ENCODE measurements at regions not wholly inside any gene's neighbourhood (a gene's known extent, or its start where the extent isn't known, plus 50 kb on each side); places are given as distances from the start of the nearest gene placed in this dataset.

GRCh38 chr7:97450516-97450915 lies 281.4 kb upstream of the TAC1 start:
- Histone ChIP-seq H3K9ac (replicated peaks in 1 of 4; ENCODE audit: extremely low read depth in 1 of 4, low read depth in 3 of 4, low read length in 3 of 4) (no peak overlapping the region), H2AK5ac (ENCODE audit: low read depth, low read length) (no peak overlapping the region), H3K23ac (ENCODE audit: insufficient read length) (no peak overlapping the region), H2BK5ac (ENCODE audit: low read depth, low read length) (no peak overlapping the region), H2BK15ac (ENCODE audit: low read length) (no peak overlapping the region), H3K79me2 (ENCODE audit: control insufficient read depth in 1 of 2, insufficient read depth in 2 of 2, low read length in 2 of 2) (no peaks in the 10 kb centered on the region), H3K79me1 (ENCODE audit: low read depth, low read length) (no peaks in the 10 kb centered on the region), H3K4me3 (ENCODE audit: extremely low read depth in 1 of 4, insufficient read depth in 2 of 4, low read depth in 3 of 4, low read length in 4 of 4) (no peak overlapping the region), H2BK120ac (replicated peaks; ENCODE audit: low read depth, low read length) (no peak overlapping the region), H3K9me3 (ENCODE audit: insufficient read depth in 2 of 2, low read depth in 1 of 2, low read length in 1 of 2) (no peaks in the 10 kb centered on the region), H2AFZ (ENCODE audit: low read length) (no peak overlapping the region), H2BK12ac (ENCODE audit: low read depth, low read length) (no peak overlapping the region), H4K5ac (ENCODE audit: insufficient read length, low read depth, low read length) (no peak overlapping the region), H4K8ac (ENCODE audit: extremely low read depth, insufficient read depth, low read length) (no peak overlapping the region), H3K18ac (ENCODE audit: extremely low read depth, low read length) (no peak overlapping the region), H3K27me3 (replicated peaks in 1 of 4; ENCODE audit: control insufficient read depth in 3 of 4, extremely low read depth in 1 of 4, insufficient read depth in 3 of 4, low read length in 3 of 4) (no peaks in the 10 kb centered on the region), H3K4me2 (ENCODE audit: insufficient read depth in 1 of 2, low read depth in 2 of 2, low read length in 2 of 2) (no peak overlapping the region), H3K4me1 (replicated peaks in 1 of 4; ENCODE audit: control insufficient read depth in 3 of 4, insufficient read depth in 4 of 4, low read length in 3 of 4) (no peaks in the 10 kb centered on the region), H4K91ac (replicated peaks; ENCODE audit: insufficient read length, low read length) (no peak overlapping the region), H3K23me2 (ENCODE audit: low read depth, low read length) (no peaks in the 10 kb centered on the region), H3K56ac (replicated peaks; ENCODE audit: insufficient read length, low read depth, low read length) (no peak overlapping the region), H3K4ac (replicated peaks; ENCODE audit: insufficient read length, low read depth, low read length) (no peak overlapping the region), H3K14ac (ENCODE audit: insufficient read length) (no peak overlapping the region), H2BK20ac (ENCODE audit: low read length) (no peak overlapping the region), H3K27ac (ENCODE audit: low read depth, low read length) (no peak overlapping the region), H3K36me3 (ENCODE audit: control insufficient read depth in 2 of 4, insufficient read depth in 4 of 4, low read length in 3 of 4) (no peaks in the 10 kb centered on the region), H4K20me1 (replicated peaks in 1 of 2; ENCODE audit: control insufficient read depth in 1 of 2, insufficient read depth in 2 of 2, low read length in 2 of 2) (no peaks in the 10 kb centered on the region)
- ChIA-PET POLR2A (ENCODE audit: partially characterized antibody) (no interaction called here), CTCF (ENCODE audit: partially characterized antibody) (no interaction called here)
- 75% methylated on average over 1 of the region's 1 CpG; no CpG with 5 or more reads in 1 of the 2 experiments for WGBS, 2 experiments (ENCODE audit: extremely low coverage in 1 of 2, insufficient coverage in 1 of 2, insufficient read length in 1 of 2, insufficient replicate concordance in 2 of 2, low coverage in 1 of 2, low lambda C conversion rate in 2 of 2, missing lambda C conversion rate in 1 of 2)
- DNase-seq (ENCODE audit: low read depth in 1 of 2, low spot score in 2 of 2) (no peak), FAIRE-seq (no peak)
- TF ChIP-seq EP300 (IDR thresholded peaks at IDR 0.05; ENCODE audit: borderline replicate concordance in 1 of 2, low read depth in 2 of 2, low read length in 2 of 2) (no peak), RFX5 (IDR thresholded peaks at IDR 0.05; ENCODE audit: borderline replicate concordance, low read depth, low read length) (no peak), SRF (IDR thresholded peaks at IDR 0.05; ENCODE audit: low read depth, low read length) (no peak), SIX5 (IDR thresholded peaks at IDR 0.05; ENCODE audit: low read depth, low read length) (no peak), SUZ12 (IDR thresholded peaks at IDR 0.05; ENCODE audit: low read length) (no peak), SIN3A (conservative IDR thresholded peaks at IDR 0.05 in 1 of 2, IDR thresholded peaks at IDR 0.05 in 1 of 2; ENCODE audit: low read depth in 1 of 2, low read length in 2 of 2) (no peak), CBX8 (IDR thresholded peaks at IDR 0.05; ENCODE audit: borderline replicate concordance, low read depth, low read length) (no peak), HDAC2 (IDR thresholded peaks at IDR 0.05; ENCODE audit: borderline replicate concordance in 1 of 2, low read depth in 2 of 2, low read length in 2 of 2) (no peak), CHD1 (IDR thresholded peaks at IDR 0.05; ENCODE audit: low read depth, low read length) (no peak), SIRT6 (IDR thresholded peaks at IDR 0.05; ENCODE audit: low read length) (no peak), CHD2 (IDR thresholded peaks at IDR 0.05; ENCODE audit: low read length) (no peak), SP4 (IDR thresholded peaks at IDR 0.05; ENCODE audit: low read length) (no peak)
- TF ChIP-seq, protein P1, sequence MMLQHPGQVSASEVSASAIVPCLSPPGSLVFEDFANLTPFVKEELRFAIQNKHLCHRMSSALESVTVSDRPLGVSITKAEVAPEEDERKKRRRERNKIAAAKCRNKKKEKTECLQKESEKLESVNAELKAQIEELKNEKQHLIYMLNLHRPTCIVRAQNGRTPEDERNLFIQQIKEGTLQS (IDR thresholded peaks at IDR 0.05; ENCODE audit: insufficient read depth, low read depth, low read length): no peak
- TF ChIP-seq, protein P2, sequence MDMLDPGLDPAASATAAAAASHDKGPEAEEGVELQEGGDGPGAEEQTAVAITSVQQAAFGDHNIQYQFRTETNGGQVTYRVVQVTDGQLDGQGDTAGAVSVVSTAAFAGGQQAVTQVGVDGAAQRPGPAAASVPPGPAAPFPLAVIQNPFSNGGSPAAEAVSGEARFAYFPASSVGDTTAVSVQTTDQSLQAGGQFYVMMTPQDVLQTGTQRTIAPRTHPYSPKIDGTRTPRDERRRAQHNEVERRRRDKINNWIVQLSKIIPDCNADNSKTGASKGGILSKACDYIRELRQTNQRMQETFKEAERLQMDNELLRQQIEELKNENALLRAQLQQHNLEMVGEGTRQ (IDR thresholded peaks at IDR 0.05; ENCODE audit: low read length): no peak
